ENCODE measurements at regions not wholly inside any gene's neighbourhood (a gene's known extent, or its start where the extent isn't known, plus 50 kb on each side); places are given as distances from the start of the nearest gene placed in this dataset.

DNA sequence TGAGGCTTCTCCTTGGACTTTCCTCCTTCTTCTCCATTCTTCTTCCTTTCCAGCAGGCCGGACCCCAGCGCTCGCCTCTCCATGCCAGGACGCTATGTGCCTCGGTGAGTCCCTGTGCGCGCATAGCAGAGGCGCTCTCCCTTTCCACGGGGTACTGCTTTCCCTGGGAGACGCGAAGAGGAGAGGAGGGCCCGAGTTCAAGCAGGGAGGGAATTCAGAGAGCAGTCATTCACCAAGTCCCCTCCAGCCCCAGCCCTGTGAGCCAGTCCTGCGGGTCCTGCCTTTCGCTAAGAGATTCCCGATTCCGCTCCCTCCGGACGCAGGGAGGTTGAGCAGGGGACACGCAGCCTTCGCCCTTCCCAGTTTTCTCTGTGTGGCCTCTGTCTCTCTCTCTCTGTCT lies 160.4 kb downstream of the EFNB2 start:
- H3K4me3 ChIP-seq = no peak overlapping the region
- H3K27ac ChIP-seq (replicated peaks in 1 of 4) = no peak overlapping the region
- WGBS = 95% methylated on average over 19 of the region's 20 CpGs
- H3K27me3 ChIP-seq = no peaks in the 10 kb centered on the region
- no peaks in the 10 kb centered on the region for H3K36me3 ChIP-seq
- no peaks in the 10 kb centered on the region for H3K9me3 ChIP-seq
- intact Hi-C loops (cut with DNase I) = no loop called here
- H3K4me1 ChIP-seq = peaks cover 3 to 19% (median 12%) of the 10 kb centered on the region in 4 donors
- DNase-seq (ENCODE audit: extremely low spot score) = no peak
- TF ChIP-seq POLR2A (IDR thresholded peaks at IDR 0.05; ENCODE audit: low read depth) = no peak
- TF ChIP-seq, protein P1, sequence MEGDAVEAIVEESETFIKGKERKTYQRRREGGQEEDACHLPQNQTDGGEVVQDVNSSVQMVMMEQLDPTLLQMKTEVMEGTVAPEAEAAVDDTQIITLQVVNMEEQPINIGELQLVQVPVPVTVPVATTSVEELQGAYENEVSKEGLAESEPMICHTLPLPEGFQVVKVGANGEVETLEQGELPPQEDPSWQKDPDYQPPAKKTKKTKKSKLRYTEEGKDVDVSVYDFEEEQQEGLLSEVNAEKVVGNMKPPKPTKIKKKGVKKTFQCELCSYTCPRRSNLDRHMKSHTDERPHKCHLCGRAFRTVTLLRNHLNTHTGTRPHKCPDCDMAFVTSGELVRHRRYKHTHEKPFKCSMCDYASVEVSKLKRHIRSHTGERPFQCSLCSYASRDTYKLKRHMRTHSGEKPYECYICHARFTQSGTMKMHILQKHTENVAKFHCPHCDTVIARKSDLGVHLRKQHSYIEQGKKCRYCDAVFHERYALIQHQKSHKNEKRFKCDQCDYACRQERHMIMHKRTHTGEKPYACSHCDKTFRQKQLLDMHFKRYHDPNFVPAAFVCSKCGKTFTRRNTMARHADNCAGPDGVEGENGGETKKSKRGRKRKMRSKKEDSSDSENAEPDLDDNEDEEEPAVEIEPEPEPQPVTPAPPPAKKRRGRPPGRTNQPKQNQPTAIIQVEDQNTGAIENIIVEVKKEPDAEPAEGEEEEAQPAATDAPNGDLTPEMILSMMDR (IDR thresholded peaks at IDR 0.05) = no peak
- no peak for TF ChIP-seq EP300 (IDR thresholded peaks at IDR 0.05)
- TF ChIP-seq POLR2AphosphoS5 (IDR thresholded peaks at IDR 0.05) = no peak

DNA sequence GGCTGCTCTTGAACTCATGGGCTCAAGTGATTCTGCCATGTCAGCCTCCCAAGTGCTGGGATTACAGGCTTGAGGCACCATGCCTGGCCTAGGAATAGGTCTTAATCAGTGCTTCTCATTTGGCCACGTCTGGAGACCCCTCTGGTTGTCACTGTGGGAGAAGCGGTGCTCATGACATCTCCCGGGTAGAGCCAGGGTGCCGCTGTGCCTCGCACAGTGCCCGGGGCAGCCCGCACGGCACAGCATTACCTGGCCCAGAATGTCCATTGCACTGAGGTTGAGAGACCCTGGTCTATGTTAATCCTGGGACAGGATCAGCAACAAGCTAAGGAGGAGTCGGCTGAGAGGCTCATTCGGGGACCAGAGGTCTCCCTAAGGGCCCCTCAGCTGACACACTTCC lies 160.8 kb downstream of the EFNB2 start:
- intact Hi-C loops (cut with DNase I) = no loop called here
- H3K4me3 ChIP-seq = no peak overlapping the region
- DNase-seq (ENCODE audit: extremely low spot score) = no peak
- H3K4me1 ChIP-seq = peaks cover 3 to 19% (median 12%) of the 10 kb centered on the region in 4 donors
- no peaks in the 10 kb centered on the region for H3K9me3 ChIP-seq
- H3K36me3 ChIP-seq = no peaks in the 10 kb centered on the region
- no peak overlapping the region for H3K27ac ChIP-seq (replicated peaks in 1 of 4)
- WGBS = 82% methylated on average over 6 of the region's 10 CpGs
- TF ChIP-seq POLR2AphosphoS5 (IDR thresholded peaks at IDR 0.05) (no peak), EP300 (IDR thresholded peaks at IDR 0.05) (no peak), POLR2A (IDR thresholded peaks at IDR 0.05; ENCODE audit: low read depth) (no peak)
- TF ChIP-seq, protein P1 (IDR thresholded peaks at IDR 0.05) = no peak
- no peaks in the 10 kb centered on the region for H3K27me3 ChIP-seq

DNA sequence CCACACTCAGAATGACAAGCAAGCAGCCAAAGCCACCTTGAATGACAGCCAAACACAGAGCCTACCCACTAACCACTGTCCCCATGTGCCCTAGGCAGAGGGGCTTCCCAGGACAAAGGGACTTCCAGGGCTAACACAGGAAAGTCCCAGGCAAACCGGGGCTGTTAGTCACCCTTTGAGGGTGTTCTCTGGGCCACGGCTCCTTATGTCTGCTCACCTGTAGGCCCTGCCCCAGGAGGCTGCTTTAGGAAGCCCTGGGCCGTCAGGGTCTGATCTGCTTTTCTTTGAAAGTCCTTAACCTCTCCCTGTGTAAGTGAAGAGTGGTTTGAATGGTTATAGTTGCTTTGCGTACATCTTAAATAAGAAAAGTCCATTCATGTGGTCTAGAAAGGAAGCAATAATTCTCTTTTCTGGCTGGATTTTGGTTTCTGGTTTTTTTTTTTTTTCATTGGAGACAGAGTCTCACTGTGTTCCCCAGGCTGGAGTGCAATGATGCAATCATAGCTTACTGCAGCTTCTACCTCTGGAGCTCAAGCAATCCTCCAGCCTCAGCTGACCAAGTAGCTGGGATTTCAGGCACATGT lies 161.4 kb downstream of the EFNB2 start:
- Histone ChIP-seq H3K36me3 (no peaks in the 10 kb centered on the region), H3K4me1 (peaks cover 3 to 19% (median 12%) of the 10 kb centered on the region in 4 donors), H3K27ac (replicated peaks in 1 of 4) (no peak overlapping the region), H3K4me3 (no peak overlapping the region), H3K9me3 (no peaks in the 10 kb centered on the region), H3K27me3 (no peaks in the 10 kb centered on the region)
- TF ChIP-seq POLR2A (IDR thresholded peaks at IDR 0.05; ENCODE audit: low read depth) = no peak
- TF ChIP-seq POLR2AphosphoS5 (IDR thresholded peaks at IDR 0.05) = no peak
- TF ChIP-seq, protein P1 (IDR thresholded peaks at IDR 0.05) = no peak
- TF ChIP-seq EP300 (IDR thresholded peaks at IDR 0.05) = no peak
- DNase-seq (ENCODE audit: extremely low spot score) = no peak
- intact Hi-C loops (cut with DNase I) = no loop called here
- WGBS = 58% methylated on average over 2 of the region's 4 CpGs

DNA sequence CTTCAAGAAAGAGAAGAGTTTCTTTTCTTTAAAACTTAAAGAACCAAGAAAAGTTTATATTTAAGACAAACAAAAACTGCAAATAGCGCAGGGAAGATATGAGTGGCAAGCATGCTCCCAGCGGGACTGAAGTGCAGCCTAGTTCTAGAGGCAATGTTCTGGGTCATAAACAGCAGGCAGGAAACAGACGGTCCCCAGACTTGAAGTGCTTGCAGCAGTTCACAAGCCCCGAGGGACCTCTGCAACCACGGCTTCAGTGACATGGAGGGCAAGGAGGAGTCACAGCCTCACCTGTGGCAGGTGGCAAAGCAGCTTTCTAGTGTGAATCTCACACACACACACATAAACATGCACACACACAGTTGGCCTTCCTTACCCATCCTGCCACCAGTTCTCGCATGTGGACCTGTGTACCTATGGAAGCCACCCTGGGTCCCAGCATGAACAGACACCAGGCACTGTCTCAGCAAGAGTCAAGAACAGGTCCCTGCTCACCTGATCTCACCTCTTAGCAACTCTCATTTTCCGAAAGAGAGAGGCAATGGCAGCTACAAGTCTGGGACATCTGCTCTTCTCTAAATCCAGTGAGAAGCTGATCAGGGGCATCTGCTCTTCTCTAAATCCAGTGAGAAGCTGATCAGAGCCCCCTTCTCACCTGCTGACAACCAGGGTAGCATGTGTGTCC lies 162.0 kb downstream of the EFNB2 start:
- Histone ChIP-seq H3K27ac (replicated peaks in 1 of 4) (no peak overlapping the region), H3K9me3 (no peaks in the 10 kb centered on the region), H3K27me3 (no peaks in the 10 kb centered on the region), H3K4me3 (no peak overlapping the region), H3K36me3 (no peaks in the 10 kb centered on the region), H3K4me1 (peaks cover 3 to 19% (median 12%) of the 10 kb centered on the region in 4 donors)
- WGBS = 51% methylated on average over 7 of the region's 7 CpGs
- intact Hi-C loops (cut with DNase I) = no loop called here
- no peak for DNase-seq (ENCODE audit: extremely low spot score)
- TF ChIP-seq, protein P1 (IDR thresholded peaks at IDR 0.05) = no peak
- no peak for TF ChIP-seq EP300 (IDR thresholded peaks at IDR 0.05)
- TF ChIP-seq POLR2A (IDR thresholded peaks at IDR 0.05; ENCODE audit: low read depth) = no peak
- no peak for TF ChIP-seq POLR2AphosphoS5 (IDR thresholded peaks at IDR 0.05)

All from esophagus muscularis mucosa (tissue), 4 donors.